Uterus (tissue), 2 donors: ENCODE measurements at regions not wholly inside any gene's neighbourhood (a gene's known extent, or its start where the extent isn't known, plus 50 kb on each side); places are given as distances from the start of the nearest gene placed in this dataset.

Experiments
- POLR2A ChIP-seq, 2 donors: fragments of 450-650 bp; IDR thresholded peaks; one replicate each; pipeline ENCODE4 v1.6.1; 2016; ENCODE audit warnings: antibody characterized with exemption in 2 of 2, mild to moderate bottlenecking in 1 of 2, moderate library complexity in 1 of 2
- TF ChIP-seq, protein P1 (sequence below), 4 experiments: fragments of 200-600 bp in 2 of 4; fragments of 450-650 bp in 2 of 4; sonication (generic) in 2 of 4; IDR thresholded peaks; one replicate each; pipeline ENCODE4 v1.5.1; 2016 to 2019; ENCODE audit warnings: antibody characterized with exemption in 4 of 4, mild to moderate bottlenecking in 2 of 4, moderate library complexity in 1 of 4

DNA sequence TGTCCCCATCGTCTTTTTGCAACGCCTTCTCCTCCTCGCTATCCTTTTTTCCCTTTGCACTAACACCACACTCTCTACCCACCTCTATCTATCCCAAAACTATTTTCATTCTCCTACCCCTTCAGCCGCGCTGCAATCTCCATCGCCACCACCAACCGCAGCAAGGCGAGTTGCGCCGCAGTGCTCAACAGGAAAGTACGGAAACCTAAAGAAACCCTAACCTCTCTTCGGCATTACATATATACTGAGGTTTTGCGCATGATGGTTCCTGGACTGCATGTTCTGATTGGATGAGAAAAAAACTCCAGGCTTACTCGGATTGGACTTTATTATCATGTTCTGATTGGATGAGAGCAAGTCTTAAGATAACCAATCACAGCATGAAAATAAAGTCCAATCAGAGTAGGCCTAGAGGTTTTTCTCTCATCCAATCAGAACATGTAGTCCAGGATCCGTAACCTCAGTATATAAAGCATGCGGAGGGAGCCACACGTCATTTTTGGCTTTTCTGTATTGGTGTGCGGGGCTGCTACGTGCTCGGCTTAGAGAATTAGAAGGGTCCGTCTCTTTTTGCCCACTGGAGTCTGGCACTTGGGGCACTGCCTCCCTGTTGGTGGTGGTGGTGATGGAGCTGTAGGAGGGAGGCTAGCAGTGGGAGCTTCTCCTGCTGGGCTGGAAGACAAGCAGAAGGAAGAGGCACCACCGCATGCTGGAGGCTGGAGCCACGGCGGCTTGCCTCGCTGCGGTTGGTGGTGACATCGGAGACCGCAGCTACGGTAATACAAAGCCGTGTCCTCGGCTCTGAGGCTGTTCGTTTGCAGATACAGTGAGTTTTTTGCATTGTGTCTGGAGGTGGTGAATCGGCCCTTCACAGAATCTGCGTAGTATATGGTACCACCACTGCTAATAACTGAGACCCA lies 76.1 kb downstream of the TEKT4 start:
- TF ChIP-seq, protein P1, sequence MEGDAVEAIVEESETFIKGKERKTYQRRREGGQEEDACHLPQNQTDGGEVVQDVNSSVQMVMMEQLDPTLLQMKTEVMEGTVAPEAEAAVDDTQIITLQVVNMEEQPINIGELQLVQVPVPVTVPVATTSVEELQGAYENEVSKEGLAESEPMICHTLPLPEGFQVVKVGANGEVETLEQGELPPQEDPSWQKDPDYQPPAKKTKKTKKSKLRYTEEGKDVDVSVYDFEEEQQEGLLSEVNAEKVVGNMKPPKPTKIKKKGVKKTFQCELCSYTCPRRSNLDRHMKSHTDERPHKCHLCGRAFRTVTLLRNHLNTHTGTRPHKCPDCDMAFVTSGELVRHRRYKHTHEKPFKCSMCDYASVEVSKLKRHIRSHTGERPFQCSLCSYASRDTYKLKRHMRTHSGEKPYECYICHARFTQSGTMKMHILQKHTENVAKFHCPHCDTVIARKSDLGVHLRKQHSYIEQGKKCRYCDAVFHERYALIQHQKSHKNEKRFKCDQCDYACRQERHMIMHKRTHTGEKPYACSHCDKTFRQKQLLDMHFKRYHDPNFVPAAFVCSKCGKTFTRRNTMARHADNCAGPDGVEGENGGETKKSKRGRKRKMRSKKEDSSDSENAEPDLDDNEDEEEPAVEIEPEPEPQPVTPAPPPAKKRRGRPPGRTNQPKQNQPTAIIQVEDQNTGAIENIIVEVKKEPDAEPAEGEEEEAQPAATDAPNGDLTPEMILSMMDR (IDR thresholded peaks at IDR 0.05) = no peak
- TF ChIP-seq POLR2A (IDR thresholded peaks at IDR 0.05) = no peak
